HepG2 (cell line): ENCODE measurements at regions not wholly inside any gene's neighbourhood (a gene's known extent, or its start where the extent isn't known, plus 50 kb on each side); places are given as distances from the start of the nearest gene placed in this dataset.

ENCODE experiments used
- ATAC-seq: fragments of 200-7000 bp; cut with Tn5 transposase; 3 replicates; pipeline ENCODE4 v1.9.1; 2020; ENCODE audit warnings: mild to moderate bottlenecking, moderate library complexity
- BruUV-seq: library from RNA; stranded (reverse); fragments of 400-500 nt; replicated peaks from 2 replicates; lab custom pipeline; 2021; lab: Mats Ljungman, UMichigan
- CTCF ChIA-PET: fragments of 300-600 bp; formaldehyde crosslinking; extraction: SDS; loops from one replicate; lab custom pipeline; 2021; ENCODE audit warnings: low total read pairs, inconsistent platforms, low intra/inter-chr PET ratio; lab: Yijun Ruan, JAX
- POLR2A ChIA-PET: fragments of 350-600 bp; sonication (Branson Sonifier 250); formaldehyde crosslinking; loops from one replicate; lab custom pipeline; 2020; ENCODE audit warnings: antibody characterized with exemption, inconsistent platforms; lab: Yijun Ruan, JAX
- DNase-seq: peaks from one replicate; pipeline ENCODE4 v3.0.0-alpha.2; 2015; ENCODE audit warnings: low spot score
- FAIRE-seq: peaks from 3 replicates; lab custom pipeline; 2011; peaks lifted over from hg19 to GRCh38; lab: Jason Lieb, UNC
- H2AFZ ChIP-seq: one replicate; pipeline ENCODE4 v1.6.1; 2011; ENCODE audit warnings: low read length, inconsistent platforms
- H3K27ac ChIP-seq: fragments of 300-600 bp; 3 replicates; pipeline ENCODE4 v1.8.0; 2011; ENCODE audit warnings: mixed run types, mild to moderate bottlenecking, mixed read lengths, low read length, inconsistent platforms; ENCODE audit not compliant: insufficient read depth; ENCODE audit errors: extremely low read length
- H3K27me3 ChIP-seq, 2 experiments: fragments of 200-600 bp in 1 of 2; 2 replicates in 1 of 2; 3 replicates in 1 of 2; pipeline versions ENCODE4 v1.6.0 to v1.8.0; 2011; ENCODE audit warnings: low read length in 2 of 2, mild to moderate bottlenecking in 2 of 2, moderate library complexity in 2 of 2, inconsistent platforms in 1 of 2; ENCODE audit not compliant: insufficient read depth in 2 of 2, control insufficient read depth in 1 of 2
- H3K36me3 ChIP-seq, 2 experiments: fragments of 200-600 bp in 1 of 2; replicated peaks in 1 of 2; 2 replicates in 1 of 2; 3 replicates in 1 of 2; pipeline versions ENCODE4 v1.5.1 to v1.8.0; 2011; ENCODE audit warnings: low read length in 2 of 2, inconsistent platforms in 1 of 2; ENCODE audit not compliant: insufficient read depth in 2 of 2, control insufficient read depth in 1 of 2
- H3K4me1 ChIP-seq: 2 replicates; pipeline ENCODE4 v1.5.1; 2012; ENCODE audit warnings: low read length, inconsistent platforms; ENCODE audit not compliant: insufficient read depth
- H3K4me2 ChIP-seq: 2 replicates; pipeline ENCODE4 v1.6.0; 2011; ENCODE audit warnings: low read depth, low read length, inconsistent platforms
- H3K4me3 ChIP-seq, 3 experiments: fragments of 200-600 bp in 1 of 3; sonication (generic), shearing (Covaris generic) in 1 of 3; replicated peaks in 1 of 3; 2 replicates each; pipeline ENCODE4 v1.5.1; 2011 to 2016; ENCODE audit warnings: low read length in 3 of 3, inconsistent platforms in 2 of 3, low read depth in 2 of 3, mild to moderate bottlenecking in 2 of 3, control low read depth in 1 of 3, mixed read lengths in 1 of 3; ENCODE audit not compliant: insufficient read depth in 1 of 3
- H3K79me2 ChIP-seq: one replicate; pipeline ENCODE4 v1.6.1; 2011; ENCODE audit warnings: low read length, inconsistent platforms; ENCODE audit not compliant: insufficient read depth
- H3K9ac ChIP-seq: 2 replicates; pipeline ENCODE4 v1.6.0; 2011; ENCODE audit warnings: mild to moderate bottlenecking, low read depth, low read length, inconsistent platforms; ENCODE audit not compliant: insufficient read depth
- H3K9me3 ChIP-seq: 2 replicates; pipeline ENCODE4 v1.5.1; 2012; ENCODE audit warnings: mild to moderate bottlenecking, low read length
- H4K20me1 ChIP-seq: 2 replicates; pipeline ENCODE4 v1.6.0; 2011; ENCODE audit warnings: inconsistent platforms, mild to moderate bottlenecking, low read length, moderate library complexity; ENCODE audit not compliant: insufficient read depth
- ARID3A ChIP-seq: IDR thresholded peaks from 2 replicates; pipeline ENCODE4 v1.6.1; 2012; ENCODE audit warnings: low read depth, low read length, improper control_type of control experiment
- ATF5 ChIP-seq: sonication (generic); formaldehyde crosslinking; IDR thresholded peaks from 2 replicates; pipeline ENCODE4 v1.4.0; 2020; ENCODE audit warnings: mild to moderate bottlenecking, low read depth, missing genetic modification reagents
- ATRX ChIP-seq: sonication (generic); formaldehyde crosslinking; IDR thresholded peaks from 2 replicates; pipeline ENCODE4 v1.4.0; 2020; ENCODE audit warnings: missing genetic modification reagents, borderline replicate concordance
- BRCA1 ChIP-seq: sonication (generic); formaldehyde crosslinking; IDR thresholded peaks from 2 replicates; pipeline ENCODE4 v1.4.0; 2020; ENCODE audit warnings: missing genetic modification reagents
- KDM1A ChIP-seq: IDR thresholded peaks from 2 replicates; pipeline ENCODE4 v1.6.1; 2016; ENCODE audit warnings: missing compliant biosample characterization
- MIER2 ChIP-seq: IDR thresholded peaks from 2 replicates; pipeline ENCODE4 v1.6.1; 2016; ENCODE audit warnings: missing biosample characterization, missing genetic modification reagents
- TBP ChIP-seq: sonication (generic); formaldehyde crosslinking; IDR thresholded peaks from 2 replicates; pipeline ENCODE4 v1.5.0; 2020; ENCODE audit warnings: missing genetic modification reagents
- ZBTB25 ChIP-seq: IDR thresholded peaks from 2 replicates; pipeline ENCODE4 v1.6.1; 2018; ENCODE audit warnings: missing genetic modification reagents
- ZNF331 ChIP-seq: sonication (generic); formaldehyde crosslinking; IDR thresholded peaks from 2 replicates; pipeline ENCODE4 v1.4.0; 2020; ENCODE audit warnings: missing genetic modification reagents
- ZNF724P ChIP-seq: sonication (generic); formaldehyde crosslinking; IDR thresholded peaks from 2 replicates; pipeline ENCODE4 v1.8.0; 2022; ENCODE audit warnings: missing genetic modification reagents, borderline replicate concordance
- WGBS: methylation state at CpG from one replicate; pipeline ENCODE4 v1.1.6; 2017; ENCODE audit warnings: low lambda C conversion rate; 5-methylcytosine and 5-hydroxymethylcytosine counted together
- in situ Hi-C: cut with HindIII; loops from 2 replicates; pipeline ENCODE4 v1.10.0; 2017; ENCODE audit warnings: low pct_unique_long_range_greater_than_20kb; ENCODE audit not compliant: extremely low pct_ligation_motif_present
- intact Hi-C: fragments of 100-400 bp; cut with micrococcal nuclease; formaldehyde crosslinking; loops from one replicate; pipeline ENCODE4 v1.10.0; 2022; ENCODE audit not compliant: unreplicated experiment

GRCh38 chr3:82058809-82059208 lies 297.4 kb upstream of the GBE1 start:
- WGBS: 57% methylated on average over 8 of the region's 8 CpGs
- BruUV-seq: no TSS peak
- no peak overlapping the region for H3K9ac ChIP-seq
- CTCF ChIA-PET: no interaction called here
- no peak overlapping the region for H3K4me3 ChIP-seq
- ATAC-seq: no peak
- no peaks in the 10 kb centered on the region for H3K9me3 ChIP-seq
- intact Hi-C loops: no loop called here
- FAIRE-seq: no peak
- no peak for TF ChIP-seq ARID3A
- TF ChIP-seq KDM1A (CRISPR knock-in tag): no peak
- no peak for TF ChIP-seq ATF5 (CRISPR knock-in tag)
- TF ChIP-seq, all 625 proteins: peak for 0
- POLR2A ChIA-PET: no interaction called here
- Histone ChIP-seq H2AFZ (no peak overlapping the region), H3K4me2 (no peak overlapping the region), H4K20me1 (no peaks in the 10 kb centered on the region), H3K4me1 (no peaks in the 10 kb centered on the region), H3K27me3 (no peaks in the 10 kb centered on the region), H3K79me2 (no peaks in the 10 kb centered on the region), H3K36me3 (no peaks in the 10 kb centered on the region), H3K27ac (no peak overlapping the region)
- no peak for DNase-seq
- in situ Hi-C loops: no loop called here

GRCh38 chr3:82055792-82056191 lies 294.3 kb upstream of the GBE1 start:
- no peak overlapping the region for H3K4me3 ChIP-seq
- FAIRE-seq (no peak), ATAC-seq (no peak), DNase-seq (no peak)
- no peak overlapping the region for H3K9ac ChIP-seq
- no peaks in the 10 kb centered on the region for H4K20me1 ChIP-seq
- no peak overlapping the region for H2AFZ ChIP-seq
- in situ Hi-C loops: no loop called here
- no peaks in the 10 kb centered on the region for H3K36me3 ChIP-seq
- no peaks in the 10 kb centered on the region for H3K4me1 ChIP-seq
- POLR2A ChIA-PET: no interaction called here
- TF ChIP-seq BRCA1 (CRISPR knock-in tag) (no peak), ZBTB25 (CRISPR knock-in tag) (no peak), ZNF724P (CRISPR knock-in tag) (no peak), ZNF331 (CRISPR knock-in tag) (no peak), MIER2 (CRISPR knock-in tag) (no peak), ATRX (no peak), TBP (CRISPR knock-in tag) (no peak)
- TF ChIP-seq, all 625 proteins: peak for 0
- Histone ChIP-seq H3K27ac (no peak overlapping the region), H3K9me3 (no peaks in the 10 kb centered on the region), H3K4me2 (no peak overlapping the region), H3K27me3 (no peaks in the 10 kb centered on the region), H3K79me2 (no peaks in the 10 kb centered on the region)
- CTCF ChIA-PET: no interaction called here
- 45% methylated on average over 3 of the region's 3 CpGs for WGBS
- intact Hi-C loops: no loop called here
- no TSS peak for BruUV-seq
